Neuron (in vitro differentiated cells): ENCODE measurements at regions not wholly inside any gene's neighbourhood (a gene's known extent, or its start where the extent isn't known, plus 50 kb on each side); places are given as distances from the start of the nearest gene placed in this dataset.
"Not testable (repeated sequence)": the region's sequence is repeated elsewhere in the genome, so short reads cannot be mapped to it uniquely, and the experiment has no call there.

Source experiments
- H2AFZ ChIP-seq: one replicate; pipeline ENCODE4 v1.6.1; 2013; ENCODE audit warnings: low read depth, mild to moderate bottlenecking, inconsistent platforms, low read length, moderate library complexity
- H3K27me3 ChIP-seq: one replicate; pipeline ENCODE4 v1.6.1; 2013; ENCODE audit warnings: low read length; ENCODE audit not compliant: insufficient read depth
- H3K36me3 ChIP-seq: one replicate; pipeline ENCODE4 v1.6.1; 2013; ENCODE audit warnings: low read length; ENCODE audit not compliant: insufficient read depth
- H3K4me1 ChIP-seq: one replicate; pipeline ENCODE4 v1.6.1; 2013; ENCODE audit warnings: low read length; ENCODE audit not compliant: insufficient read depth
- H3K4me3 ChIP-seq: 2 replicates; pipeline ENCODE4 v1.5.1; 2013; ENCODE audit warnings: mild to moderate bottlenecking, low read length, moderate library complexity
- H3K9me3 ChIP-seq: one replicate; pipeline ENCODE4 v1.6.1; 2013; ENCODE audit warnings: low read length

- Histone ChIP-seq H3K4me3 (no peak overlapping the region), H3K36me3 (no peaks in the 10 kb centered on the region), H2AFZ (no peak overlapping the region), H3K4me1 (no peaks in the 10 kb centered on the region), H3K9me3 (peaks cover 3% of the 10 kb centered on the region), H3K27me3 (no peaks in the 10 kb centered on the region)
Measured at GRCh38 chr10:65614956-65615565, 1310.8 kb upstream of the LRRTM3 start.

GRCh38 chr10:65618126-65618525 is 1307.7 kb upstream of the LRRTM3 start:
- H3K36me3 ChIP-seq: no peaks in the 10 kb centered on the region
- no peak overlapping the region for H3K4me3 ChIP-seq
- no peak overlapping the region for H2AFZ ChIP-seq
- no peaks in the 10 kb centered on the region for H3K27me3 ChIP-seq
- H3K9me3 ChIP-seq: peaks cover 3% of the 10 kb centered on the region
- no peaks in the 10 kb centered on the region for H3K4me1 ChIP-seq

- Histone ChIP-seq H2AFZ (no peak overlapping the region), H3K36me3 (no peaks in the 10 kb centered on the region)
Measured at GRCh38 chr10:65620404-65621048, 1305.3 kb upstream of the LRRTM3 start.

DNA sequence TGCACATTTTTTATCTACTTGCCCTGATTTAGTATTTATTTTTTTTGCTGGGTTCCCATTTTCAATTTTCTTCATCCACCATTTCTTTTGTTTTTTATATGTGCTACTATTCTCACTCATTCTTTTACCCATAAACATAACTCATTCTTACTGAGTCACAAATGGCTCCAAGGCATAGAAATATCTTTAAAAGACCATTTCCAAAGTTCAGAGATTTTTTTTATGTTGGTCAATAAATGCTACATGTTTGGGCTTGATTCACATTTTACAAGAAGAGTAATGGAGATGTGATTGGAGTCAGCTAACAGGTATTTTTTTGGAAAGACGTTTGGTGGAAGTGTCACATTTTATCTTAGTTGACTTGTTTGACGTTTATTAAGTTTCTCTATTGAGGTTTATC is 1303.2 kb upstream of the LRRTM3 start:
- H3K36me3 ChIP-seq: no peaks in the 10 kb centered on the region
- H3K27me3 ChIP-seq: no peaks in the 10 kb centered on the region
- H2AFZ ChIP-seq: no peak overlapping the region
- H3K9me3 ChIP-seq: no peaks in the 10 kb centered on the region
- H3K4me1 ChIP-seq: no peaks in the 10 kb centered on the region
- H3K4me3 ChIP-seq: no peak overlapping the region

More at GRCh38 chr10:65620404-65621048, 1305.3 kb upstream of the LRRTM3 start:
- Histone ChIP-seq H3K4me1 (no peaks in the 10 kb centered on the region), H3K9me3 (peaks cover 2% of the 10 kb centered on the region), H3K4me3 (no peak overlapping the region), H3K27me3 (no peaks in the 10 kb centered on the region)

DNA sequence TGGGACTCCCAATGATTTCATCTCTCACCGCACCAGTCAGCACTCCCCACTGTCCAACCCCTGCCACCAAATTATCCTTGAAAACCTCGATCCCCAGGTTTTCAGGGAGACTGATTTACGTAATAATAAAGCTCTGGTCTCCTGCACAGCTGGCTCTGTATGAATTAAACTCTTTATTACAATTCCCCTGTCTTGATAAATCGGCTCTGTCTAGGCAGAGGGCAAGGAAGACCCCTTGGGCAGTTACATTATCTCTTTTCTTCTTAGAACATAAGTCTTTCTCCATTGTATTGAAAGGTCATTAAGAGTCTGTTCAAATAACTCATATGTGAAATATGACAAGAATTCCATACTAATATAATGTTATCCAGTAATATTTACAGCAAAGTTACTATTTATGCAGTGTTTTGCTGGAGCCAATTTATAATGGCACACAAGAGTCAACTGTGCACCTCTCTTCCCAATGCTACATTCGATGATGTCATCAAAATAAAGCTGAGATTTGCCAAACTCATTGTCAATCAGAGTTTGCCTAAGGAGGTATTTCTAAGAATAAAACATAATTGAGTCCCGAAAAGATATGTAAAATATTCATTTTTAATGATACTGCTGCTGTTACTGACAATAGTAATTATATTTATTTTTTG is 1297.2 kb upstream of the LRRTM3 start:
- H3K36me3 ChIP-seq: no peaks in the 10 kb centered on the region
- H3K4me1 ChIP-seq: peaks cover 4% of the 10 kb centered on the region
- H3K9me3 ChIP-seq: no peaks in the 10 kb centered on the region
- no peaks in the 10 kb centered on the region for H3K27me3 ChIP-seq
- no peak overlapping the region for H2AFZ ChIP-seq
- H3K4me3 ChIP-seq: no peak overlapping the region

DNA sequence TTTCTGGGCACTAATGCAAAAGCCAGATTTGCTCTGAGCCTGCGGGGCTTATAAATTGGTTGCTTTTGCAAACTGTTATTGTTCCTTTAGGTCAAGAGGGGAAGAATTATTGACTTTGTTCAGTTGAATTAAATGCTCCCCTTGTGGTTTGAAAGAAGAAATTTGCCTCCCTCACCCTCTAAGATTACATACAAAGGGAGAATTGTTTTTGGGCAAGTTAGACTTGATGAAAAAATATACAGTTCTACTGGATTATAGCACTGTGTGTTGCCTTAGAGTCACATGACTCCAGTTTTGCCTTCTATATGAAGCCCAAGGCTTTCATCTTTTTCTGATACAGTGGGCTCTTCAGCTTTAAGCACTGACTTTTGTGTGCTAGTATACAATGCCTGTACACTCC is 1265.8 kb upstream of the LRRTM3 start:
- Histone ChIP-seq H3K4me3 (no peak overlapping the region), H3K9me3 (no peaks in the 10 kb centered on the region), H2AFZ (no peak overlapping the region), H3K27me3 (no peaks in the 10 kb centered on the region), H3K36me3 (no peaks in the 10 kb centered on the region), H3K4me1 (no peaks in the 10 kb centered on the region)

- Histone ChIP-seq H2AFZ (no peak overlapping the region), H3K4me3 (no peak overlapping the region), H3K27me3 (no peaks in the 10 kb centered on the region), H3K36me3 (no peaks in the 10 kb centered on the region), H3K9me3 (no peaks in the 10 kb centered on the region), H3K4me1 (no peaks in the 10 kb centered on the region)
Measured at GRCh38 chr10:65670087-65670486, 1255.7 kb upstream of the LRRTM3 start.

- not testable (repeated sequence) for H3K4me1 ChIP-seq, H3K27me3 ChIP-seq, H3K36me3 ChIP-seq, H3K9me3 ChIP-seq, H3K4me3 ChIP-seq, H2AFZ ChIP-seq
Measured at GRCh38 chr10:65670596-65670995, 1255.2 kb upstream of the LRRTM3 start.

- Histone ChIP-seq H3K4me1 (no peaks in the 10 kb centered on the region), H3K36me3 (no peaks in the 10 kb centered on the region), H3K27me3 (no peaks in the 10 kb centered on the region), H3K4me3 (no peak overlapping the region), H3K9me3 (no peaks in the 10 kb centered on the region), H2AFZ (no peak overlapping the region)
Measured at GRCh38 chr10:65675236-65675635, 1250.6 kb upstream of the LRRTM3 start.

DNA sequence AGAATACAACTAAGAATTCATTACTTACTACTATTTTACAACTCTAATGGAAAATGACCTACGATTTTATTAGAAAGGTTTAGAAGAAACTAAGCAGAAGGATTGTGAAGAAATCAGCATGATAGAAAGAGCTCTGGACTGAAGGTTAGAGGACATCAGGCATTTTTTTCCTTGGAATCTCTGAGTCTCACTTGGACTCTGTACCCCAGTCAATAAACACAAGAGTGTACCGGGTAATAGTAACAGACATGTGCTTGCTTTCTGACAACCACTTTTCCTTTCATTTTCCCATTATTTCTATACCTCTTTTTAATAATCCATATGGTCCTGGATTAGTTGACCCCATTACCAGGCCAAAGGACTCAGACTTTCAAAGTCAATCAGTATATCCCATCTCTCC is 1240.9 kb upstream of the LRRTM3 start:
- no peaks in the 10 kb centered on the region for H3K9me3 ChIP-seq
- no peaks in the 10 kb centered on the region for H3K27me3 ChIP-seq
- H3K4me1 ChIP-seq: no peaks in the 10 kb centered on the region
- H3K36me3 ChIP-seq: no peaks in the 10 kb centered on the region
- no peak overlapping the region for H2AFZ ChIP-seq
- no peak overlapping the region for H3K4me3 ChIP-seq

GRCh38 chr10:65701168-65701776 is 1224.6 kb upstream of the LRRTM3 start:
- no peaks in the 10 kb centered on the region for H3K36me3 ChIP-seq
- H3K4me3 ChIP-seq: no peak overlapping the region
- no peaks in the 10 kb centered on the region for H3K4me1 ChIP-seq
- H3K27me3 ChIP-seq: no peaks in the 10 kb centered on the region
- H3K9me3 ChIP-seq: no peaks in the 10 kb centered on the region
- H2AFZ ChIP-seq: no peak overlapping the region

DNA sequence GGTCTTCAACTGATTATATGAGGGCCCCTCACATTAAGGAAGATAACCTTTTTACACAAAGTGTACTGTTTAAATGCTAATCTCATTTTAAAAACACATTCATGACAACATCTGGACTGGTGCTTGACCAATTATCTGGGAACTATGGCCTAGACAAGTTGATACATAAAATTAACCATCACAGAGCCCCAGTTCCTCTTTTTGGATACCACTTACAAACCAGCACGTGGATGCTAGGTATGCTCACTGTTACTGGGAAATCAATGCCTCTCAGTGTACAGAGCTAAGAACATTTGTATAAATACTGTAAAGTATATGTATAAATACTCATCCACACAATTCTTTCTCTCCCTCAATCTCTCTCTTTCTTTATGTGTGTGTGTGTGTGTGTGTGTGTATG is 1217.8 kb upstream of the LRRTM3 start:
- no peak overlapping the region for H3K4me3 ChIP-seq

DNA sequence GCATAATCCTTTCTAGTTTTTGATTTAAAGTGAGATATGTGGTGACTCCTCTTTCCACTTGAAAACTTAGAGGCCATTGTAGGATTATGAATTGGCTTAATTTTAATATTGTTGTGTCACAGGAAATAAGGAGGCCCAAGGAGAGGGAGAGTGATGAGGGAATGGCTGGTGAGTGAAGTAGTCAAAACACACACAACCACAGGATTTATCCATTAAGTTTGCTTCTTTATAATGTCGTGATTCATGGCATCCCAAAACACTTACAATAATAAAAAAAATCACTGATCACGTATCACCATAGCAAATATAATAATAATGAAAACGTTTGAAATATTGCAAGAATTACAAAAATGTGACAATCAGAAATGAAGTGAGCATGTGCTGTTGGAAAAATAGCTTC is 1215.5 kb upstream of the LRRTM3 start:
- H3K36me3 ChIP-seq: no peaks in the 10 kb centered on the region
- H3K27me3 ChIP-seq: no peaks in the 10 kb centered on the region
- no peak overlapping the region for H2AFZ ChIP-seq
- H3K9me3 ChIP-seq: no peaks in the 10 kb centered on the region
- no peaks in the 10 kb centered on the region for H3K4me1 ChIP-seq
- H3K4me3 ChIP-seq: no peak overlapping the region

More for the DNA sequence above, 1217.8 kb upstream of the LRRTM3 start:
- no peaks in the 10 kb centered on the region for H3K4me1 ChIP-seq
- no peaks in the 10 kb centered on the region for H3K36me3 ChIP-seq
- no peaks in the 10 kb centered on the region for H3K27me3 ChIP-seq
- no peak overlapping the region for H2AFZ ChIP-seq
- no peaks in the 10 kb centered on the region for H3K9me3 ChIP-seq
